Keratinocyte (primary cell): ENCODE measurements at regions not wholly inside any gene's neighbourhood (a gene's known extent, or its start where the extent isn't known, plus 50 kb on each side); places are given as distances from the start of the nearest gene placed in this dataset.

ENCODE experiments used
- EZH2 ChIP-seq: IDR thresholded peaks from one replicate; pipeline ENCODE4 v1.6.1; 2012; ENCODE audit warnings: inconsistent platforms, mild to moderate bottlenecking, low read length, moderate library complexity
- TF ChIP-seq, protein P1 (sequence below), 3 experiments: IDR thresholded peaks in 1 of 3; conservative IDR thresholded peaks in 1 of 3; optimal IDR thresholded peaks in 1 of 3; 2 replicates in 2 of 3; 3 replicates in 1 of 3; pipeline versions ENCODE3 to v1.5.1; 2011; ENCODE audit warnings: low read length in 3 of 3, mild to moderate bottlenecking in 3 of 3, moderate library complexity in 2 of 3, control low read depth in 1 of 3, inconsistent platforms in 1 of 3; ENCODE audit not compliant: insufficient read depth in 2 of 3; ENCODE audit errors: extremely low read depth in 1 of 3

GRCh38 chr22:48425091-48425506 is 1402.6 kb downstream of the BRD1 start:
- TF ChIP-seq, protein P1, sequence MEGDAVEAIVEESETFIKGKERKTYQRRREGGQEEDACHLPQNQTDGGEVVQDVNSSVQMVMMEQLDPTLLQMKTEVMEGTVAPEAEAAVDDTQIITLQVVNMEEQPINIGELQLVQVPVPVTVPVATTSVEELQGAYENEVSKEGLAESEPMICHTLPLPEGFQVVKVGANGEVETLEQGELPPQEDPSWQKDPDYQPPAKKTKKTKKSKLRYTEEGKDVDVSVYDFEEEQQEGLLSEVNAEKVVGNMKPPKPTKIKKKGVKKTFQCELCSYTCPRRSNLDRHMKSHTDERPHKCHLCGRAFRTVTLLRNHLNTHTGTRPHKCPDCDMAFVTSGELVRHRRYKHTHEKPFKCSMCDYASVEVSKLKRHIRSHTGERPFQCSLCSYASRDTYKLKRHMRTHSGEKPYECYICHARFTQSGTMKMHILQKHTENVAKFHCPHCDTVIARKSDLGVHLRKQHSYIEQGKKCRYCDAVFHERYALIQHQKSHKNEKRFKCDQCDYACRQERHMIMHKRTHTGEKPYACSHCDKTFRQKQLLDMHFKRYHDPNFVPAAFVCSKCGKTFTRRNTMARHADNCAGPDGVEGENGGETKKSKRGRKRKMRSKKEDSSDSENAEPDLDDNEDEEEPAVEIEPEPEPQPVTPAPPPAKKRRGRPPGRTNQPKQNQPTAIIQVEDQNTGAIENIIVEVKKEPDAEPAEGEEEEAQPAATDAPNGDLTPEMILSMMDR (optimal IDR thresholded peaks at IDR 0.05 in 1 of 3, IDR thresholded peaks at IDR 0.05 in 1 of 3, conservative IDR thresholded peaks at IDR 0.05 in 1 of 3; ENCODE audit: extremely low read depth in 1 of 3, insufficient read depth in 2 of 3, low read length in 3 of 3), result no peak
- no peak for TF ChIP-seq EZH2
